IMR-90 (cell line): ENCODE measurements at regions not wholly inside any gene's neighbourhood (a gene's known extent, or its start where the extent isn't known, plus 50 kb on each side); places are given as distances from the start of the nearest gene placed in this dataset.

Source experiments
- ATAC-seq: fragments of 200-7000 bp; cut with Tn5 transposase; 2 replicates; pipeline ENCODE4 v1.9.1; 2020; ENCODE audit warnings: low read depth, mild to moderate bottlenecking, moderate library complexity
- BruUV-seq: library from RNA; stranded (reverse); fragments of 400-500 nt; replicated peaks from 2 replicates; lab custom pipeline; 2021; lab: Mats Ljungman, UMichigan
- CTCF ChIA-PET: fragments of 300-600 bp; formaldehyde crosslinking; extraction: SDS; loops from one replicate; lab custom pipeline; 2021; ENCODE audit warnings: antibody characterized with exemption; lab: Yijun Ruan, JAX
- POLR2A ChIA-PET: fragments of 300-600 bp; sonication (Branson Sonifier 250); formaldehyde crosslinking; loops from one replicate; lab custom pipeline; 2022; ENCODE audit warnings: antibody characterized with exemption; ENCODE audit not compliant: unreplicated experiment; lab: Charles Lee
- DNase-seq: peaks from one replicate; pipeline ENCODE4 v3.0.0; 2013
- H2AFZ ChIP-seq: replicated peaks from 2 replicates; pipeline ENCODE3; 2013; ENCODE audit warnings: low read length, mild to moderate bottlenecking; ENCODE audit not compliant: poor library complexity
- H2AK5ac ChIP-seq: 2 replicates; pipeline ENCODE4 v1.6.1; 2013; ENCODE audit warnings: low read depth, low read length, inconsistent platforms
- H2AK9ac ChIP-seq: replicated peaks from 2 replicates; pipeline ENCODE3; 2013; ENCODE audit warnings: mild to moderate bottlenecking, low read depth, low read length, moderate library complexity; ENCODE audit not compliant: poor library complexity
- H2BK120ac ChIP-seq: 2 replicates; pipeline ENCODE4 v1.6.1; 2013; ENCODE audit warnings: low read depth, low read length, inconsistent platforms
- H2BK15ac ChIP-seq: 3 replicates; pipeline ENCODE4 v1.6.1; 2013; ENCODE audit warnings: low read depth, low read length, inconsistent platforms
- H2BK20ac ChIP-seq: 2 replicates; pipeline ENCODE4 v1.6.1; 2013; ENCODE audit warnings: low read depth, mild to moderate bottlenecking, inconsistent platforms, low read length, moderate library complexity
- H2BK5ac ChIP-seq: 2 replicates; pipeline ENCODE4 v1.6.1; 2013; ENCODE audit warnings: mild to moderate bottlenecking, low read depth, low read length, inconsistent platforms; ENCODE audit not compliant: poor library complexity, severe bottlenecking
- H3K14ac ChIP-seq: replicated peaks from 2 replicates; pipeline ENCODE4 v1.6.1; 2013; ENCODE audit warnings: low read depth, low read length, inconsistent platforms
- H3K18ac ChIP-seq: 2 replicates; pipeline ENCODE4 v1.6.1; 2013; ENCODE audit warnings: low read depth, low read length, control low read depth
- H3K23ac ChIP-seq: 2 replicates; pipeline ENCODE4 v1.6.1; 2013; ENCODE audit warnings: low read depth, low read length, inconsistent platforms
- H3K27ac ChIP-seq: 2 replicates; pipeline ENCODE4 v1.5.1; 2013; ENCODE audit warnings: mild to moderate bottlenecking, control low read depth, low read length; ENCODE audit not compliant: insufficient read depth
- H3K27me3 ChIP-seq: 2 replicates; pipeline ENCODE4 v1.6.1; 2013; ENCODE audit warnings: low read length; ENCODE audit not compliant: control insufficient read depth, insufficient read depth
- H3K36me3 ChIP-seq: 2 replicates; pipeline ENCODE4 v1.6.1; 2013; ENCODE audit warnings: low read length, mixed read lengths; ENCODE audit not compliant: control insufficient read depth, insufficient read depth
- H3K4ac ChIP-seq: 2 replicates; pipeline ENCODE4 v1.6.1; 2013; ENCODE audit warnings: low read depth, low read length, inconsistent platforms
- H3K4me1 ChIP-seq: 2 replicates; pipeline ENCODE4 v1.6.1; 2013; ENCODE audit warnings: low read length, mixed read lengths; ENCODE audit not compliant: control insufficient read depth, insufficient read depth
- H3K4me2 ChIP-seq: 2 replicates; pipeline ENCODE4 v1.6.1; 2013; ENCODE audit warnings: low read depth, mild to moderate bottlenecking, control low read depth, low read length, moderate library complexity
- H3K4me3 ChIP-seq: 2 replicates; pipeline ENCODE4 v1.5.1; 2013; ENCODE audit warnings: low read depth, mild to moderate bottlenecking, control low read depth, low read length, moderate library complexity; ENCODE audit not compliant: insufficient read depth
- H3K56ac ChIP-seq: 2 replicates; pipeline ENCODE4 v1.6.1; 2013; ENCODE audit warnings: low read length, inconsistent platforms; ENCODE audit not compliant: insufficient read depth; ENCODE audit errors: extremely low read depth
- H3K79me1 ChIP-seq, 2 experiments: 2 replicates each; pipeline ENCODE4 v1.6.1; 2013; ENCODE audit warnings: low read length in 2 of 2, inconsistent platforms in 1 of 2, low read depth in 1 of 2
- H3K9ac ChIP-seq: 2 replicates; pipeline ENCODE4 v1.6.1; 2013; ENCODE audit warnings: low read depth, low read length, control low read depth
- H3K9me1 ChIP-seq: 2 replicates; pipeline ENCODE4 v1.6.1; 2013; ENCODE audit warnings: low read length, inconsistent platforms; ENCODE audit not compliant: insufficient read depth
- H3K9me3 ChIP-seq: 2 replicates; pipeline ENCODE4 v1.6.1; 2013; ENCODE audit warnings: low read length; ENCODE audit not compliant: control insufficient read depth, insufficient read depth
- H4K20me1 ChIP-seq: 2 replicates; pipeline ENCODE4 v1.6.1; 2013; ENCODE audit warnings: low read length, inconsistent platforms; ENCODE audit not compliant: insufficient read depth
- H4K5ac ChIP-seq: 2 replicates; pipeline ENCODE4 v1.6.1; 2013; ENCODE audit warnings: mild to moderate bottlenecking, low read depth, low read length, control low read depth
- H4K8ac ChIP-seq, 2 experiments: 2 replicates each; pipeline ENCODE4 v1.6.1; 2013; ENCODE audit warnings: low read depth in 2 of 2, low read length in 2 of 2, control low read depth in 1 of 2, inconsistent platforms in 1 of 2
- H4K91ac ChIP-seq: 2 replicates; pipeline ENCODE4 v1.6.1; 2013; ENCODE audit warnings: low read depth, low read length, inconsistent platforms; ENCODE audit not compliant: insufficient read depth
- MAFK ChIP-seq: IDR thresholded peaks from 2 replicates; pipeline ENCODE4 v1.6.1; 2012; ENCODE audit warnings: low read depth, low read length, improper control_type of control experiment
- RAD21 ChIP-seq: IDR thresholded peaks from 2 replicates; pipeline ENCODE4 v1.6.1; 2012; ENCODE audit warnings: low read length, improper control_type of control experiment
- WGBS, 2 experiments: methylation state at CpG; one replicate each; pipeline versions ENCODE4 v1.1.5 to v1.1.7; 2013; ENCODE audit warnings: missing lambda C conversion rate in 2 of 2; ENCODE audit not compliant: insufficient read length in 1 of 2; ENCODE audit errors: extremely low coverage in 2 of 2; 5-methylcytosine and 5-hydroxymethylcytosine counted together
- dilution Hi-C: fragments of 300-500 bp; cut with HindIII; formaldehyde crosslinking; loops from one replicate; pipeline ENCODE4 v1.14.3; 2018; ENCODE audit warnings: low sequenced_read_pairs; ENCODE audit not compliant: unreplicated experiment
- in situ Hi-C: fragments of 300-500 bp; cut with MboI; formaldehyde crosslinking; loops from 3 replicates; pipeline ENCODE4 v1.14.3; 2019; ENCODE audit warnings: low sequenced_read_pairs, inconsistent platforms, mixed read lengths
- intact Hi-C: fragments of 100-400 bp; cut with micrococcal nuclease; formaldehyde crosslinking; loops from 2 replicates; pipeline ENCODE4 v1.10.0; 2022
- TF ChIP-seq, protein P1 (sequence below): conservative IDR thresholded peaks from 2 replicates; pipeline ENCODE4 v1.5.1; 2012; ENCODE audit warnings: mild to moderate bottlenecking, low read depth, low read length, improper control_type of control experiment

DNA sequence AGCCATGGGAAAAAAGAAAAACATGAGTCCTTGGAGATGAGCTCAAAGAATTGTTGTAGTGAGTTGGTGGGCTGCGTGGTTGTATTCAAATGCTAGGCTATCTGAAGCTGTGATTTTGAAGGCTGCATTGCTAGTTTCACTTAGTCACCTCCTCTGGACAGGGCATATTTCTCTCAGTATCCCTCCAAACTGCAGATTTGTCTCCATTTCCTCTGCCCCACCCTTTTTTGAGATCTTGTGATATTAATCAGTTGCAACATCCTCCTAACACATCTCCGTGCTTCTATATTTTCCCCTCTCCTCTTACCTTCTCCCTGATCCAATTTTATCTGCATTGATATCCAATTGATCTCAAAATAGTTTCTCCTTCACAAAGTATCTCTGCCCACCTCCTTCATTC is 1048.0 kb upstream of the WWC1 start:
- ChIA-PET CTCF (no interaction called here), POLR2A (no interaction called here)
- Histone ChIP-seq H3K27ac (no peak overlapping the region), H3K27me3 (no peaks in the 10 kb centered on the region), H4K91ac (no peak overlapping the region), H2BK120ac (no peak overlapping the region), H3K4ac (no peak overlapping the region), H3K18ac (no peak overlapping the region), H2AK9ac (no peak overlapping the region), H3K23ac (no peak overlapping the region), H4K20me1 (no peaks in the 10 kb centered on the region), H3K9ac (no peak overlapping the region), H3K4me3 (no peak overlapping the region), H4K8ac (no peak overlapping the region), H2BK20ac (no peak overlapping the region), H2BK15ac (no peak overlapping the region), H3K14ac (no peak overlapping the region), H2BK5ac (no peak overlapping the region), H3K79me1 (no peaks in the 10 kb centered on the region), H4K5ac (no peak overlapping the region), H3K4me1 (no peaks in the 10 kb centered on the region), H2AK5ac (no peak overlapping the region), H3K4me2 (no peak overlapping the region), H3K56ac (no peak overlapping the region), H3K36me3 (no peaks in the 10 kb centered on the region), H3K9me1 (no peaks in the 10 kb centered on the region), H3K9me3 (no peaks in the 10 kb centered on the region), H2AFZ (no peak overlapping the region)
- TF ChIP-seq MAFK (no peak), RAD21 (no peak)
- TF ChIP-seq, protein P1, sequence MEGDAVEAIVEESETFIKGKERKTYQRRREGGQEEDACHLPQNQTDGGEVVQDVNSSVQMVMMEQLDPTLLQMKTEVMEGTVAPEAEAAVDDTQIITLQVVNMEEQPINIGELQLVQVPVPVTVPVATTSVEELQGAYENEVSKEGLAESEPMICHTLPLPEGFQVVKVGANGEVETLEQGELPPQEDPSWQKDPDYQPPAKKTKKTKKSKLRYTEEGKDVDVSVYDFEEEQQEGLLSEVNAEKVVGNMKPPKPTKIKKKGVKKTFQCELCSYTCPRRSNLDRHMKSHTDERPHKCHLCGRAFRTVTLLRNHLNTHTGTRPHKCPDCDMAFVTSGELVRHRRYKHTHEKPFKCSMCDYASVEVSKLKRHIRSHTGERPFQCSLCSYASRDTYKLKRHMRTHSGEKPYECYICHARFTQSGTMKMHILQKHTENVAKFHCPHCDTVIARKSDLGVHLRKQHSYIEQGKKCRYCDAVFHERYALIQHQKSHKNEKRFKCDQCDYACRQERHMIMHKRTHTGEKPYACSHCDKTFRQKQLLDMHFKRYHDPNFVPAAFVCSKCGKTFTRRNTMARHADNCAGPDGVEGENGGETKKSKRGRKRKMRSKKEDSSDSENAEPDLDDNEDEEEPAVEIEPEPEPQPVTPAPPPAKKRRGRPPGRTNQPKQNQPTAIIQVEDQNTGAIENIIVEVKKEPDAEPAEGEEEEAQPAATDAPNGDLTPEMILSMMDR, result no peak
- ATAC-seq, result no peak
- 70% methylated on average over 1 of the region's 2 CpGs; no CpG with 5 or more reads in 1 of the 2 experiments for WGBS, 2 experiments
- BruUV-seq, result no TSS peak
- intact Hi-C loops (loop anchor here (5.0 to 10.0 kb wide), 2 partner anchors 324 to 1609 kb away; no protein-coding TSS in a partner anchor), in situ Hi-C loops (no loop called here), dilution Hi-C loops (no loop called here)
- DNase-seq, result no peak
